ENCODE measurements at regions not wholly inside any gene's neighbourhood (a gene's known extent, or its start where the extent isn't known, plus 50 kb on each side); places are given as distances from the start of the nearest gene placed in this dataset.
A peak's percentile ranks its signal among the peaks of the same experiment; 100 is the strongest.

DNA sequence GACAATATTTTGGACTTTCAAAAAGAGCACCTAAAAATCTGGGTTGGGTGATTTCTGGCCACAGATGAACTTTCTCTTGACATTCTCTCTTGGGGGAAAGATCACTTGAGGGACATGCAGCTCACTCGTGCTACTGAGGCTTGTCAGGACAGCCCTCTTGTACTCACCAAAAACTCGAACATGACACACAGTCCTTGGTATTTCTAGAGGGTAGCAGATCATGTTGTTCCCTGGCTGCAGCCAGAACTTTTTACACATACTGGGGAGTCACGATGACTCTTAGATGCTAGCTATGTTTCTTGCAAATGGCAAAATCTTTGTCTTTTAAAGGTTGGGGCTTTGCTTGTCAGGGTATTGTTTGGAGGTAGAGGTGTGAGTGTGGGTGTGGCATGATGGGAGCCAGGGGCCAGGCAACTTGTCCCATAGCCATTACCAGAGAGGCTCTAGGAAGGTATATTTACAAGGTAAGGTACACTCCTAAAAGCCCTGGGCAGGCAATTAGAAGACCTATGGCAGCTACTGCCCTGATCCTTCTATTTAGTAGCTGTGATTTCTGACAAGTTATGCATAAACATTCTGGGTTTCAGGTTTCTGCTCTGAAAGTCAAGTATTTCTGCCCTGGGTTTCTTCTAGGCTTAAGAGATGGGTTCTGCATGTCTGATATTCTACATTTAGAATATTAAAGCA is 241.7 kb upstream of the TLL1 start:
- no peak overlapping the region for H3K4me3 ChIP-seq
- peaks cover 17% of the 10 kb centered on the region for H3K4me1 Mint-ChIP-seq
- no peaks in the 10 kb centered on the region for H3K79me2 ChIP-seq (ENCODE audit: low read depth)
- H4K20me1 ChIP-seq (ENCODE audit: low read depth): no peaks in the 10 kb centered on the region
- TF ChIP-seq EZH2phosphoT487 (IDR thresholded peaks at IDR 0.05) (no peak), EZH2 (IDR thresholded peaks at IDR 0.05) (no peak)
- TF ChIP-seq, protein P1, sequence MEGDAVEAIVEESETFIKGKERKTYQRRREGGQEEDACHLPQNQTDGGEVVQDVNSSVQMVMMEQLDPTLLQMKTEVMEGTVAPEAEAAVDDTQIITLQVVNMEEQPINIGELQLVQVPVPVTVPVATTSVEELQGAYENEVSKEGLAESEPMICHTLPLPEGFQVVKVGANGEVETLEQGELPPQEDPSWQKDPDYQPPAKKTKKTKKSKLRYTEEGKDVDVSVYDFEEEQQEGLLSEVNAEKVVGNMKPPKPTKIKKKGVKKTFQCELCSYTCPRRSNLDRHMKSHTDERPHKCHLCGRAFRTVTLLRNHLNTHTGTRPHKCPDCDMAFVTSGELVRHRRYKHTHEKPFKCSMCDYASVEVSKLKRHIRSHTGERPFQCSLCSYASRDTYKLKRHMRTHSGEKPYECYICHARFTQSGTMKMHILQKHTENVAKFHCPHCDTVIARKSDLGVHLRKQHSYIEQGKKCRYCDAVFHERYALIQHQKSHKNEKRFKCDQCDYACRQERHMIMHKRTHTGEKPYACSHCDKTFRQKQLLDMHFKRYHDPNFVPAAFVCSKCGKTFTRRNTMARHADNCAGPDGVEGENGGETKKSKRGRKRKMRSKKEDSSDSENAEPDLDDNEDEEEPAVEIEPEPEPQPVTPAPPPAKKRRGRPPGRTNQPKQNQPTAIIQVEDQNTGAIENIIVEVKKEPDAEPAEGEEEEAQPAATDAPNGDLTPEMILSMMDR (IDR thresholded peaks at IDR 0.05): no peak
- peaks cover 13% of the 10 kb centered on the region for H3K9me3 Mint-ChIP-seq
- H3K4me1 ChIP-seq: no peaks in the 10 kb centered on the region
- no peak for DNase-seq (ENCODE audit: low spot score)
- no peaks in the 10 kb centered on the region for H3K36me3 ChIP-seq
- peak overlapping the region; percentile 42 for H3K27ac Mint-ChIP-seq
- no peaks in the 10 kb centered on the region for H3K27me3 ChIP-seq
- no peak overlapping the region for H3K4me3 Mint-ChIP-seq
- peaks cover 2% of the 10 kb centered on the region for H3K36me3 Mint-ChIP-seq
- H3K27ac ChIP-seq: no peak overlapping the region
- no peaks in the 10 kb centered on the region for H3F3A ChIP-seq (ENCODE audit: low read depth)
- no peaks in the 10 kb centered on the region for H3K27me3 Mint-ChIP-seq (ENCODE audit: insufficient read depth, low read depth)
- peak overlapping the region; percentile 4 for H2AFZ ChIP-seq (replicated peaks)
- H3K9me3 ChIP-seq (ENCODE audit: low read depth): no peaks in the 10 kb centered on the region
- H3K9ac ChIP-seq: no peak overlapping the region
- no peak overlapping the region for H3K4me2 ChIP-seq

DNA sequence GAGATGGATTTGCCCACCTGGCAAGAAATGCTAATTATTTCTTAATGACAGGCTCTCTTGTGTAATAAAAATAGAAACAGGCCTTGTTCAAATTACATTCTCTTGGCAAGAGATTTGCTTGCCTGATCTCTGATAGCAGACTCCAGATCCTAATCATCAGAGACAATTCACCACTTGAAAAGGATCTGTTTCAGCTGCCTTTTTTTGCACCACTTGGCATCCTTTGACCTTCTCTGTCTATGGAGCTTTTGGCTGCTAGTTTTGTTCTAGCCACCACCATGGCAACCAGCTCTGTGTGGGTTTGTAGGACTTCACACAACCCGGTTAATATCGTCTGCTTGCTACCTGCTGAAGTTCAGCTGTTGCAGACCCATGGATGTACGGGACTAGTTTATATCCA is 241.1 kb upstream of the TLL1 start:
- no peaks in the 10 kb centered on the region for H3F3A ChIP-seq (ENCODE audit: low read depth)
- H3K27ac ChIP-seq: no peak overlapping the region
- no peak overlapping the region for H3K4me3 Mint-ChIP-seq
- no peak overlapping the region for H3K4me2 ChIP-seq
- H3K36me3 Mint-ChIP-seq: peaks cover 2% of the 10 kb centered on the region
- H3K27ac Mint-ChIP-seq: peak overlapping the region; percentile 78
- H3K27me3 Mint-ChIP-seq (ENCODE audit: insufficient read depth, low read depth): no peaks in the 10 kb centered on the region
- no peaks in the 10 kb centered on the region for H3K9me3 ChIP-seq (ENCODE audit: low read depth)
- H3K9me3 Mint-ChIP-seq: peaks cover 14% of the 10 kb centered on the region
- TF ChIP-seq EZH2 (IDR thresholded peaks at IDR 0.05) (no peak), EZH2phosphoT487 (IDR thresholded peaks at IDR 0.05) (no peak)
- TF ChIP-seq, protein P1 (IDR thresholded peaks at IDR 0.05): no peak
- H3K4me3 ChIP-seq: no peak overlapping the region
- H3K4me1 ChIP-seq: no peaks in the 10 kb centered on the region
- no peak overlapping the region for H2AFZ ChIP-seq (replicated peaks)
- no peaks in the 10 kb centered on the region for H4K20me1 ChIP-seq (ENCODE audit: low read depth)
- peaks cover 17% of the 10 kb centered on the region for H3K4me1 Mint-ChIP-seq
- H3K27me3 ChIP-seq: no peaks in the 10 kb centered on the region
- no peak for DNase-seq (ENCODE audit: low spot score)
- no peaks in the 10 kb centered on the region for H3K79me2 ChIP-seq (ENCODE audit: low read depth)
- no peak overlapping the region for H3K9ac ChIP-seq
- no peaks in the 10 kb centered on the region for H3K36me3 ChIP-seq

DNA sequence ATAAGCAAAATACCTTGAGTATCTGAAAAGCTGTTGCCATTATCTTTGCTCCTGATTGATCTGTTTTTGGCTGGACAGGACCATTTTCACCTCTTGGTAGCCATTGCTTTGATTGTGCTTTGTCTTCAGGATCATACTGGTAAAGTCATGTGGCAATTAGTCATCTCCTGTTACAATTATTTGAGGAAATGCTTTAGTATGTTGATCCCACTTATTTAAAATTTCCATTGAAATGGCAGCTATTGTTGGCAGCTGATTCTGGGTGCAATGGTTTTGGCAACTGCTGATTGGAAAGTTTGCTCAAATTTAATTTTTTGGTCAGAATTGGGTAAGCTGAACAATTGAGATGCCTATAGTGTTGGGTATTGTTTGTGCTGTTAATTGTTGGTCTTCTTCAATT is 238.3 kb upstream of the TLL1 start:
- Histone ChIP-seq H3K9me3 (ENCODE audit: low read depth) (no peaks in the 10 kb centered on the region), H3K27me3 (no peaks in the 10 kb centered on the region), H3K79me2 (ENCODE audit: low read depth) (no peaks in the 10 kb centered on the region), H3K4me1 (no peaks in the 10 kb centered on the region), H3K4me3 (no peak overlapping the region), H3K36me3 (no peaks in the 10 kb centered on the region), H3K27ac (no peak overlapping the region), H2AFZ (replicated peaks) (no peak overlapping the region), H4K20me1 (ENCODE audit: low read depth) (no peaks in the 10 kb centered on the region), H3K4me2 (no peak overlapping the region), H3K9ac (no peak overlapping the region), H3F3A (ENCODE audit: low read depth) (no peaks in the 10 kb centered on the region)
- Mint-ChIP-seq H3K36me3 (peaks cover 2% of the 10 kb centered on the region), H3K4me3 (no peak overlapping the region), H3K27me3 (ENCODE audit: insufficient read depth, low read depth) (no peaks in the 10 kb centered on the region), H3K9me3 (peaks cover 26% of the 10 kb centered on the region), H3K4me1 (peaks cover 17% of the 10 kb centered on the region), H3K27ac (no peak overlapping the region)
- TF ChIP-seq EZH2phosphoT487 (IDR thresholded peaks at IDR 0.05) (no peak), EZH2 (IDR thresholded peaks at IDR 0.05) (no peak)
- TF ChIP-seq, protein P1 (IDR thresholded peaks at IDR 0.05): no peak
- no peak for DNase-seq (ENCODE audit: low spot score)
